ENCODE measurements at regions not wholly inside any gene's neighbourhood (a gene's known extent, or its start where the extent isn't known, plus 50 kb on each side); places are given as distances from the start of the nearest gene placed in this dataset.

DNA sequence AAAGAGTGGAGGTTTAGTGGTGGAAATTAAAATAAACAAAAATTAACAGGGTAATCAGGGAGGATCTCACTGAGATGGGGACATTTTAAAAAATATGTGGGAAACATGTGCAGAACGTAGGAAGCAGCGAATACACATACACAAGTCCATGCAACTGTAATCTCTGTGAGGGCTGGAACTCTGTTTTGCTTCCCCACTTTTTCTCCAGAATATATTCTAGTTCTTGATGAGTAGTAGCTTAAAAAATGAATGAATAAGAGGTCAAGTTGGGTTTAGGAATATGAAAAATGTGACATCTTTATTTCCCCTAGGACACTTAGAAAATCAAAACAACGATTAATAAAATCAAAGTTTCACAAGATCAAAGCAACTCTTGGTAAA lies 312.2 kb upstream of the ZNF717 start:
- SMC1A ChIA-PET (ENCODE audit: uncharacterized antibody, unreplicated experiment): interaction anchor here (0.8 kb wide), 1 partner anchor 68 kb away, joined by 3 read pairs; no protein-coding TSS in a partner anchor
- BruUV-seq (replicated peaks): no TSS peak
- intact Hi-C loops (cut with micrococcal nuclease; ENCODE audit: unreplicated experiment) (no loop called here), in situ Hi-C loops (cut with MboI) (no loop called here)
- Histone ChIP-seq H3K9me3 (replicated peaks; ENCODE audit: control insufficient read depth, insufficient read depth, low read length) (no peaks in the 10 kb centered on the region), H3K4me2 (ENCODE audit: control insufficient read depth, insufficient read depth) (no peak overlapping the region), H2AFZ (ENCODE audit: control insufficient read depth, low read depth, low read length) (no peak overlapping the region), H4K20me1 (ENCODE audit: control insufficient read depth, insufficient read depth) (no peaks in the 10 kb centered on the region), H3K79me2 (ENCODE audit: control insufficient read depth, insufficient read depth, low read length) (no peaks in the 10 kb centered on the region), H3K27ac (ENCODE audit: control insufficient read depth, insufficient read depth) (no peak overlapping the region), H3K27me3 (replicated peaks in 1 of 2; ENCODE audit: control insufficient read depth in 2 of 2, insufficient read depth in 2 of 2, low read length in 1 of 2) (no peaks in the 10 kb centered on the region), H3K4me1 (ENCODE audit: control insufficient read depth, insufficient read depth, low read length) (no peaks in the 10 kb centered on the region), H3K36me3 (ENCODE audit: control insufficient read depth in 2 of 2, insufficient read depth in 2 of 2, low read length in 1 of 2) (no peaks in the 10 kb centered on the region), H3K9ac (ENCODE audit: control insufficient read depth, insufficient read depth, low read length) (no peak overlapping the region), H3K4me3 (no peak overlapping the region)
- CTCF ChIA-PET: interaction anchor here (1.2 kb wide), 1 partner anchor 10 kb away, joined by 4 read pairs; no protein-coding TSS in a partner anchor
- DNase-seq (ENCODE audit: low read depth, low spot score) (no peak), FAIRE-seq (no peak), ATAC-seq (no peak)
- POLR2A ChIA-PET: no interaction called here
- WGBS (ENCODE audit: insufficient coverage, insufficient replicate concordance, low lambda C conversion rate, missing lambda C conversion rate): 5% methylated on average over 3 of the region's 3 CpGs
- TF ChIP-seq, protein P1, sequence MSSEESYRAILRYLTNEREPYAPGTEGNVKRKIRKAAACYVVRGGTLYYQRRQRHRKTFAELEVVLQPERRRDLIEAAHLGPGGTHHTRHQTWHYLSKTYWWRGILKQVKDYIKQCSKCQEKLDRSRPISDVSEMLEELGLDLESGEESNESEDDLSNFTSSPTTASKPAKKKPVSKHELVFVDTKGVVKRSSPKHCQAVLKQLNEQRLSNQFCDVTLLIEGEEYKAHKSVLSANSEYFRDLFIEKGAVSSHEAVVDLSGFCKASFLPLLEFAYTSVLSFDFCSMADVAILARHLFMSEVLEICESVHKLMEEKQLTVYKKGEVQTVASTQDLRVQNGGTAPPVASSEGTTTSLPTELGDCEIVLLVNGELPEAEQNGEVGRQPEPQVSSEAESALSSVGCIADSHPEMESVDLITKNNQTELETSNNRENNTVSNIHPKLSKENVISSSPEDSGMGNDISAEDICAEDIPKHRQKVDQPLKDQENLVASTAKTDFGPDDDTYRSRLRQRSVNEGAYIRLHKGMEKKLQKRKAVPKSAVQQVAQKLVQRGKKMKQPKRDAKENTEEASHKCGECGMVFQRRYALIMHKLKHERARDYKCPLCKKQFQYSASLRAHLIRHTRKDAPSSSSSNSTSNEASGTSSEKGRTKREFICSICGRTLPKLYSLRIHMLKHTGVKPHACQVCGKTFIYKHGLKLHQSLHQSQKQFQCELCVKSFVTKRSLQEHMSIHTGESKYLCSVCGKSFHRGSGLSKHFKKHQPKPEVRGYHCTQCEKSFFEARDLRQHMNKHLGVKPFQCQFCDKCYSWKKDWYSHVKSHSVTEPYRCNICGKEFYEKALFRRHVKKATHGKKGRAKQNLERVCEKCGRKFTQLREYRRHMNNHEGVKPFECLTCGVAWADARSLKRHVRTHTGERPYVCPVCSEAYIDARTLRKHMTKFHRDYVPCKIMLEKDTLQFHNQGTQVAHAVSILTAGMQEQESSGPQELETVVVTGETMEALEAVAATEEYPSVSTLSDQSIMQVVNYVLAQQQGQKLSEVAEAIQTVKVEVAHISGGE (CRISPR knock-in tag; IDR thresholded peaks at IDR 0.05): no peak
- TF ChIP-seq MTA2 (IDR thresholded peaks at IDR 0.05; ENCODE audit: low read depth) (no peak), EED (IDR thresholded peaks at IDR 0.05; ENCODE audit: low read depth) (no peak), GATAD2B (conservative IDR thresholded peaks at IDR 0.05; ENCODE audit: low read depth) (no peak), MYB (IDR thresholded peaks at IDR 0.05; ENCODE audit: borderline replicate concordance, low read depth, low read length) (no peak), TCF7 (IDR thresholded peaks at IDR 0.05; ENCODE audit: borderline replicate concordance) (no peak), SPI1 (IDR thresholded peaks at IDR 0.05; ENCODE audit: borderline replicate concordance, insufficient read depth, low read depth, low read length) (no peak)
- TF ChIP-seq, protein P2, sequence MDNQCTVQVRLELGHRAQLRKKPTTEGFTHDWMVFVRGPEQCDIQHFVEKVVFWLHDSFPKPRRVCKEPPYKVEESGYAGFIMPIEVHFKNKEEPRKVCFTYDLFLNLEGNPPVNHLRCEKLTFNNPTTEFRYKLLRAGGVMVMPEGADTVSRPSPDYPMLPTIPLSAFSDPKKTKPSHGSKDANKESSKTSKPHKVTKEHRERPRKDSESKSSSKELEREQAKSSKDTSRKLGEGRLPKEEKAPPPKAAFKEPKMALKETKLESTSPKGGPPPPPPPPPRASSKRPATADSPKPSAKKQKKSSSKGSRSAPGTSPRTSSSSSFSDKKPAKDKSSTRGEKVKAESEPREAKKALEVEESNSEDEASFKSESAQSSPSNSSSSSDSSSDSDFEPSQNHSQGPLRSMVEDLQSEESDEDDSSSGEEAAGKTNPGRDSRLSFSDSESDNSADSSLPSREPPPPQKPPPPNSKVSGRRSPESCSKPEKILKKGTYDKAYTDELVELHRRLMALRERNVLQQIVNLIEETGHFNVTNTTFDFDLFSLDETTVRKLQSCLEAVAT (IDR thresholded peaks at IDR 0.05): no peak
- TF ChIP-seq, protein P3, sequence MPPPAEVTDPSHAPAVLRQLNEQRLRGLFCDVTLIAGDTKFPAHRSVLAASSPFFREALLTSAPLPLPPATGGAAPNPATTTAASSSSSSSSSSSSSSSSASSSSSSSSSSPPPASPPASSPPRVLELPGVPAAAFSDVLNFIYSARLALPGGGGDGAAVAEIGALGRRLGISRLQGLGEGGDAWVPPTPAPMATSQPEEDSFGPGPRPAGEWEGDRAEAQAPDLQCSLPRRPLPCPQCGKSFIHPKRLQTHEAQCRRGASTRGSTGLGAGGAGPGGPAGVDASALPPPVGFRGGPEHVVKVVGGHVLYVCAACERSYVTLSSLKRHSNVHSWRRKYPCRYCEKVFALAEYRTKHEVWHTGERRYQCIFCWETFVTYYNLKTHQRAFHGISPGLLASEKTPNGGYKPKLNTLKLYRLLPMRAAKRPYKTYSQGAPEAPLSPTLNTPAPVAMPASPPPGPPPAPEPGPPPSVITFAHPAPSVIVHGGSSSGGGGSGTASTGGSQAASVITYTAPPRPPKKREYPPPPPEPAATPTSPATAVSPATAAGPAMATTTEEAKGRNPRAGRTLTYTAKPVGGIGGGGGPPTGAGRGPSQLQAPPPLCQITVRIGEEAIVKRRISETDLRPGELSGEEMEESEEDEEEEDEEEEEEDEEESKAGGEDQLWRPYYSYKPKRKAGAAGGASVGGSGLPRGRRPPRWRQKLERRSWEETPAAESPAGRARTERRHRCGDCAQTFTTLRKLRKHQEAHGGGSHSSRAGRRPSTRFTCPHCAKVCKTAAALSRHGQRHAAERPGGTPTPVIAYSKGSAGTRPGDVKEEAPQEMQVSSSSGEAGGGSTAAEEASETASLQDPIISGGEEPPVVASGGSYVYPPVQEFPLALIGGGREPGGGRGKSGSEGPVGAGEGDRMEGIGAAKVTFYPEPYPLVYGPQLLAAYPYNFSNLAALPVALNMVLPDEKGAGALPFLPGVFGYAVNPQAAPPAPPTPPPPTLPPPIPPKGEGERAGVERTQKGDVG (CRISPR knock-in tag; IDR thresholded peaks at IDR 0.05): no peak
- RAD21 ChIA-PET (ENCODE audit: unreplicated experiment): no interaction called here
